Stimulated activated CD4-positive, alpha-beta T cell treated with anti-CD3 and anti-CD28 coated beads, Interleukin-12 subunit alpha, Interleukin-12 subunit beta, amount 100 ng/mL, for 4 hours (primary cell): ENCODE measurements at regions not wholly inside any gene's neighbourhood (a gene's known extent, or its start where the extent isn't known, plus 50 kb on each side); places are given as distances from the start of the nearest gene placed in this dataset.
"Not testable (repeated sequence)": the region's sequence is repeated elsewhere in the genome, so short reads cannot be mapped to it uniquely, and the experiment has no call there.

Experiments
- DNase-seq: peaks from one replicate; pipeline ENCODE4 v3.0.0-alpha.2; 2020

- DNase-seq: not testable (repeated sequence)
These were observed 174.1 kb upstream of the IRF2BP2 start for GRCh38 chr1:234784108-234784507.

- DNase-seq: no peak
These were observed 172.8 kb upstream of the IRF2BP2 start for GRCh38 chr1:234782791-234783190.

- no peak for DNase-seq
These were observed 172.2 kb upstream of the IRF2BP2 start for GRCh38 chr1:234782105-234782751.

GRCh38 chr1:234781241-234782065 lies 171.5 kb upstream of the IRF2BP2 start:
- no peak for DNase-seq

- DNase-seq: no peak
These were observed 170.7 kb upstream of the IRF2BP2 start for GRCh38 chr1:234780531-234781162.

- no peak for DNase-seq
These were observed 170.1 kb upstream of the IRF2BP2 start for GRCh38 chr1:234780112-234780511.

- not testable (repeated sequence) for DNase-seq
These were observed 169.6 kb upstream of the IRF2BP2 start for GRCh38 chr1:234779600-234779999.

- DNase-seq: no peak
These were observed 169.2 kb upstream of the IRF2BP2 start for GRCh38 chr1:234779160-234779538.

GRCh38 chr1:234778221-234779159 lies 168.5 kb upstream of the IRF2BP2 start:
- no peak for DNase-seq

- DNase-seq: no peak
These were observed 167.9 kb upstream of the IRF2BP2 start for GRCh38 chr1:234777856-234778220.

- no peak for DNase-seq
These were observed 167.2 kb upstream of the IRF2BP2 start for GRCh38 chr1:234776876-234777855.

- no peak for DNase-seq
These were observed 166.4 kb upstream of the IRF2BP2 start for GRCh38 chr1:234776256-234776875.

- DNase-seq: no peak
These were observed 165.7 kb upstream of the IRF2BP2 start for GRCh38 chr1:234775477-234776246.

- DNase-seq: no peak
These were observed 165.0 kb upstream of the IRF2BP2 start for GRCh38 chr1:234774971-234775370.

- DNase-seq: no peak
These were observed 164.1 kb upstream of the IRF2BP2 start for GRCh38 chr1:234773936-234774677.

GRCh38 chr1:234772345-234773147 lies 162.6 kb upstream of the IRF2BP2 start:
- DNase-seq: peak; percentile 76

- DNase-seq: no peak
These were observed 161.8 kb upstream of the IRF2BP2 start for GRCh38 chr1:234771642-234772344.
